GM12891 (cell line): ENCODE measurements at regions not wholly inside any gene's neighbourhood (a gene's known extent, or its start where the extent isn't known, plus 50 kb on each side); places are given as distances from the start of the nearest gene placed in this dataset.
A peak's percentile ranks its signal among the peaks of the same experiment; 100 is the strongest.

Source experiments
- DNase-seq: peaks from one replicate; pipeline ENCODE4 v3.0.0; 2011; ENCODE audit warnings: low spot score; ENCODE audit not compliant: insufficient read length
- FAIRE-seq: peaks from 2 replicates; lab custom pipeline; 2011; peaks lifted over from hg19 to GRCh38; lab: Jason Lieb, UNC
- PAX5 ChIP-seq: IDR thresholded peaks from 2 replicates; pipeline ENCODE4 v1.6.1; 2011; ENCODE audit warnings: low read length, moderate library complexity, mild to moderate bottlenecking; ENCODE audit not compliant: insufficient read depth, severe bottlenecking
- POLR2A ChIP-seq: IDR thresholded peaks from 2 replicates; pipeline ENCODE4 v1.6.1; 2011; ENCODE audit warnings: low read depth, low read length, control low read depth
- POLR2AphosphoS5 ChIP-seq: IDR thresholded peaks from 2 replicates; pipeline ENCODE4 v1.6.1; 2011; ENCODE audit warnings: low read depth, low read length, control low read depth
- POU2F2 ChIP-seq: IDR thresholded peaks from 2 replicates; pipeline ENCODE4 v1.6.1; 2011; ENCODE audit warnings: low read depth, mild to moderate bottlenecking, control low read depth, low read length, moderate library complexity
- SPI1 ChIP-seq: IDR thresholded peaks from 2 replicates; pipeline ENCODE4 v1.6.1; 2011; ENCODE audit warnings: low read depth, low read length, control low read depth
- TAF1 ChIP-seq: IDR thresholded peaks from 2 replicates; pipeline ENCODE4 v1.6.1; 2011; ENCODE audit warnings: low read depth, low read length, control low read depth

DNA sequence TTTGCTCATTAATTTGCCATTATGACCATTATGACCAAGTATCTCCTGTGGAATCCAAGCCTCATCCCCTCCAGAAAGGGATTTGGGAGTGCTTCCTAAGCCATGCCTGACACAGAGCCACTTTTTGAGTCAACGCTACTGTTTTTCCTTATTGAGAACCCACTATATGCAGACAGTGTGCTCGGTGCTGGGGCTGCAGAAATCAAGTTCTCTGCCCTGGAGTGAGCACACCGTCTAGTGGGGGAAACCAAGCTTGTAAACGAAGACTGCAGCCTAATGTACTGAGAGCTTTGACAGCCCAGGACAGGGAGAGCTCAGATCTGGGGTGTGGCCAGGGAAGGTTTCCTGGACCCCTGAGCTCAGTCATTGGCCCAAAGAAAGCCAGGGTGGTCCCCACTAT lies 111.0 kb downstream of the ENGASE start:
- DNase-seq (no peak), FAIRE-seq (no peak)
- no peak for TF ChIP-seq TAF1
- no peak for TF ChIP-seq PAX5
- TF ChIP-seq POLR2AphosphoS5, result no peak
- no peak for TF ChIP-seq POU2F2
- TF ChIP-seq SPI1, result no peak
- TF ChIP-seq POLR2A, result no peak

DNA sequence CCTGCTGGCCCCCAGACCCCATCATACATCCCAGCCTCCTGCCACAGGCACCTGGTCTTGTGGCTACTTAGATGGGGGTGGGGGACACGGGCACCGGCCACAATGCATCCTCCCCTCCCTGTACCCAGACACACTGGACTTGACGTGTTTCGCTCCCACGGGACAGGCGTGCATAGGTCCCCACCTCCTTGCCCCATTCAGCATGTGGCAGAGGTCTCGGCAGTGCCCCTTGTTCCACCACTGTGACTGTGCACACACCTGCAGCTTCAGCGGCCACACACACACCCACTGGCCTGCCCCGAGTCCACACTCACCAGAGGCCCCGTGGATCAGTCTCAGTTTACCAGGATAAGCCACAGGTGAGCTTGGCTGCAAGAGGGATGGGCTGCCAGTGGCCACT lies 109.6 kb downstream of the ENGASE start:
- no peak for FAIRE-seq
- TF ChIP-seq POLR2AphosphoS5 (no peak), SPI1 (no peak), PAX5 (no peak), POLR2A (no peak), POU2F2 (no peak), TAF1 (no peak)
- no peak for DNase-seq

DNA sequence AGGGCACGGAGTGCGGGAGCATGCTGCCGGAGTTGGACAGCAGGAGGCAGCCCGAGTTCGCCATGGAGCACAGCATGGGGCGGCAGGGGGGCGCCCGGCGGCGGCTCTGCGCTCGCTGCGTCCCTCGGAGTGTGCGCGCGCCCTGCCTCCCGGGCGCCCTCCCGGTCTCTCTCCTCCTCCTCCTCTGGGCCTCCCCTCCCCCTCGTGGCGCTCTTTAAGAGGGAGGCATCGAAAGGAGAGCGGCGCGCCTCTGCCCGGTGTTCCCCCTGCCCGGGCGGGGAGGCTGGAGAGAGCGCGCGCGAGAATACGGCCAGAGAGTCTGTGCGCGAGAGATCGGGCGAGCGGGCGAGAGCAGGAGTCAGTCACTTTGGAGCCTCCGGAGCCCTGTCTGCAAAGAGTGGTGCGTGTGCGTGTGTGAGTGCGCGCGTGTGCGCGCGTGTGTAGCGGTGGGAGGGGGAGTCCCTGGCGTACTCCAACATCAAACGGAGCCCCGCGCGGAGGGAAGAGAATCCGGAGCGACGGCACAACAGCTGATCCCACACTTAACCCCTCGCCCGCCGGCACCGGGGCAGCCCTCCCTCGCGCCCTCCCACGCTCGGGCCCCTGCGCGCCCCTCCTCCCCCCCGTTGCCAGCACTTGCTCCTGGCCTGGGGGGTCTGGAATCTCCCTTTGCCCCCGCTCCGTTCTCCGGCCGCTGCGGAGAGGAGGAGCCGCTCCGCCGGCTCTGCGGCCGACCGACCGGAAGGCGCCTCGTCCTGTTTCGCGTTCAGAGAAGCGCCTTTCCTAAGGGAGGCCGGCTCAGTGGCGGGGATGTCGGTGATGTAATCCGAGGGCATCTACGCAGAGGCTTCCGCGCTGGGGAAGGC lies 108.9 kb downstream of the ENGASE start:
- peak; percentile 56 for DNase-seq
- no peak for TF ChIP-seq PAX5
- no peak for TF ChIP-seq POU2F2
- no peak for TF ChIP-seq SPI1
- no peak for TF ChIP-seq TAF1
- no peak for TF ChIP-seq POLR2A
- TF ChIP-seq POLR2AphosphoS5, result no peak
- no peak for FAIRE-seq

DNA sequence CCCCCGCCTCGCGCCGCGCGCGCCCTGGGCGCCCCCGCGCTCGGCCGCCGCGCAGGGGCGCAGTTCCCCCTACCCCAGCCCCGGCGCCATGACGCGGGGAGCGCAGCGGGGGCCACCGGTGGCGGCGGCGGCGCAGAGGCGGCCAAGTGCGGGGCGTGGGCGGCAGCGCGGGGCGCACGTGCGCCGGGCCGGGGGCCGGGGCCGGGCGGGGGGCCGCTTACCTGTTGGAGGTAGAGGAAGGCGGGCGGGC lies 108.3 kb downstream of the ENGASE start:
- FAIRE-seq (no peak), DNase-seq (no peak)
- TF ChIP-seq PAX5 (no peak), TAF1 (no peak), POLR2A (no peak), POU2F2 (no peak), POLR2AphosphoS5 (no peak), SPI1 (no peak)

DNA sequence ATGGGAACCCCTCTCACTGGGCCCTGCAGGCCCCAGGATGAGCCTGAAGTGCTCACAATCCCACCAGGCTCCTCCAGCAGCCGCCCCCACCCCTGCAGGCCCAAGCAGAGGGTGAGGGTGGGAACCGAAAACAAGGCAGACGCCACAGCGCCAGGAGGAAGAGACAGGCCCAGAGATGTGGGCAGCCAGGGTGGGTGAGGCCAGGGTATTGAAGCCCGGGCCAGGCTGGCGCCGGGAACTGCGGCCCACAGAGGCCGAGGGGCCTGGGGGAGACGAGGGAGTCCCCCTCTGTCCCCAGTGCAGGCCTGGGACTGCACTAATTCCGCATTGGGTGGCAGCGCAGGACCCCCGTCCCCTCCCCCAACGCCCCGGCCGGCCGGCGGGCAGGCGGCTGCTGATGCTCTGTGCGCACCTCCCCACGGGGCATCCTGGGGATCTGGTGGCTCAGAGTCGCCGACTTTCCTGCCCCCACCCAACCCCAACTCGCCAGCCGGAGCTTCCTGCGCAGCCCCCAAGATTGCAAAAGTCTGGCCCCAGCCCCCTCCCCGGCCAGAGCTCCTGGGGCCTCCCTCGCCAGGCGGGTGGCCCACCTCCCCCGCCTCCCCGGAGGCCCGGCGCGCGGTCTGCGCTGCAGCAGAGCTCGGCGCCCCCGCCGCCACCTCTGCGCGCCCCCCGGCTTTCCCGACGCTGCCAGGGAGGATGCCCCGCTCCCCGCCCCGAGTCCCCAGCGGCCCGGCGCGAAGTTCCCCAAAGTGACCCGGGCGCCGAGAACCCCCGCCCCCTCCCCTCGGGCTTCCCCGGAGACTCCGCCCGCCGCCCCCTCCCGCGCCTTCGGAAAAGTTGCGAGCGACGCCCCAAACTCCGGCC lies 107.8 kb downstream of the ENGASE start:
- DNase-seq, result no peak
- no peak for FAIRE-seq
- no peak for TF ChIP-seq POU2F2
- no peak for TF ChIP-seq TAF1
- TF ChIP-seq POLR2AphosphoS5, result no peak
- no peak for TF ChIP-seq POLR2A
- TF ChIP-seq PAX5, result no peak
- TF ChIP-seq SPI1, result no peak

DNA sequence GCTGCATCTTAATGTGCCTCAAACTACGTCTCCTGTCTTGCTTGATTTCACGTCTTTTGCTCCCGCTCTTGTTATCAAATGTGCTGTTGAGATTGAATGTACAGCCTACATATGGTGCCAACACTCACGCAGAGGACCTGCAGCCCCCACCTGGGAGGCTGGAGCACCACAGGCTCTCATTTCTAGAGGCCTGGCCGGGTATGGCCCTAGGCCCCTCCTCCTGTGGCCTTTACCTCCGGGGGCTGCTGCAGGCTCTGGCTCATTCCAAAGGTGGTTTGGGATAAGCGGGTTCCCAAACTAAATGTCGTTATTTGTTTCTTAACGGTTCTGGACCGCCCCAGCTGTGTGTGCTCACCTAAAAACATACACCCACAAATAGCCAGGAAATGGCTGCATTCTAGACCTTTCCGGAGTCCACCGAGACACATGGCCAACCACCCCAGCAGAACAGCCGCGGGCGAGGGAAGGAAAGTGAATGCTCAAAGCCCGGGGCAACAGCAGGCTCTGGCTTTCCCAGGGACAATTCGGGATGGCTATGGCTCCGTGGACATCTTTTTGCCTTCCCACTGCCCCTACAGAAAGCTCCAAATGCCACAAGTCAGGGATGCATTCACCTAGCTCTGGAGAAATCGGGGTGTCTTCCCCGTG lies 105.9 kb downstream of the ENGASE start:
- TF ChIP-seq POLR2AphosphoS5 (no peak), SPI1 (no peak), PAX5 (no peak), POLR2A (no peak), POU2F2 (no peak)
- FAIRE-seq (no peak), DNase-seq (no peak)

DNA sequence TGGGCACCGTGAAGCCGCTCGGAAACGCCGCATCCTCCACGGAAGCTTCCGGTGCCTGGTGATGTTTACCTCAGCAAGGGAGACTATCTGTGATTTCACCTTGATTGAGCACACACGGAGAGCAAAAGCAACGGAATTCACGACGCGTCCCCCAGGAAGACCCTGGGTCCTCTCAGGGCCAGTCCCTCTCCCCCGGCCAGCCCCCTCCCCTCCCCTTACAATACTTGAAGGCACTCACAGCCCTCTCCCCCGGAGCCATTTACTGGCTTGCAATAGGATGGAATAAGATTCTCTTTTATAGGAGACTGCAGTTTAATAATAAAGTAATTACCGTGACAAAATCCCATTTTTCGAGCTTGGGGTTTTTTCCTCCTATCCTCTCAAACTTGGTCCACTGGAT lies 104.7 kb downstream of the ENGASE start:
- TF ChIP-seq POLR2A (no peak), POLR2AphosphoS5 (no peak), TAF1 (no peak), POU2F2 (no peak), PAX5 (no peak), SPI1 (no peak)
- no peak for FAIRE-seq
- DNase-seq, result no peak

DNA sequence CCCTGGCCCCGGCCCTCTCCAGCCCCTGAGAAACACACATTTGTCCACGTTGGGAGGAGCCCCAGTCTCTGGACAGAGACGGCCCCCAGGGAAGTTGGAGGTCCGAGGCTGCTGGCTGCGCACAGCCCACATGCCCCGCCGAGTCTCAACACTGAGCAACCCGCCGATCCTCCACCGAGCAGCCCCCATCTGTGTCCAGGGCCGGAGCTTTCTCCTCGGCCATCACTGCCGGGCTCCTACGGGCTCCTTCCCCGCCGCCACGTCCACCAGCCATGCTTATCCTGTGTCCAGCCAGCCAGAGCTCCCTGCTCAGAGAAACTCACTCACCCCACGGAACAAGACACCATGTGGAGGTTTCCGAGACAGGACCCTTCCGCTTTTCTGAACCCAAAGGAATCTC lies 103.3 kb downstream of the ENGASE start:
- TF ChIP-seq POLR2A (no peak), POU2F2 (no peak), PAX5 (no peak), POLR2AphosphoS5 (no peak), SPI1 (no peak)
- DNase-seq (no peak), FAIRE-seq (no peak)
